ENCODE measurements at regions not wholly inside any gene's neighbourhood (a gene's known extent, or its start where the extent isn't known, plus 50 kb on each side); places are given as distances from the start of the nearest gene placed in this dataset.

- TF ChIP-seq CTCF (conservative IDR thresholded peaks at IDR 0.05; ENCODE audit: low read depth in 2 of 2) = no peak
- no peak for TF ChIP-seq ZNF331 (CRISPR knock-in tag; IDR thresholded peaks at IDR 0.05; ENCODE audit: low read depth)
- no peak for TF ChIP-seq EZH2 (IDR thresholded peaks at IDR 0.05; ENCODE audit: low read depth, unreplicated experiment)
- TF ChIP-seq EZH2phosphoT487 (IDR thresholded peaks at IDR 0.05; ENCODE audit: unreplicated experiment) = no peak
- no peak for TF ChIP-seq POLR2AphosphoS5 (IDR thresholded peaks at IDR 0.05; ENCODE audit: low read depth)
These were observed 1287.9 kb downstream of the CDH8 start for GRCh38 chr16:60748366-60748765.
